ENCODE measurements at regions not wholly inside any gene's neighbourhood (a gene's known extent, or its start where the extent isn't known, plus 50 kb on each side); places are given as distances from the start of the nearest gene placed in this dataset.
"Not testable (repeated sequence)": the region's sequence is repeated elsewhere in the genome, so short reads cannot be mapped to it uniquely, and the experiment has no call there.

- ATAC-seq (replicated peaks) (no peak), DNase-seq (no peak)
- no peaks in the 10 kb centered on the region for H3K36me3 Mint-ChIP-seq (ENCODE audit: insufficient read depth)
- H3K9me3 Mint-ChIP-seq, result peaks cover 0 to 4% of the 10 kb centered on the region in 2 donors
- no peaks in the 10 kb centered on the region for H3K4me1 Mint-ChIP-seq (ENCODE audit: low read depth in 2 of 2)
- no peak overlapping the region for H3K4me3 Mint-ChIP-seq
- no peak overlapping the region for H3K27ac Mint-ChIP-seq
- H3K27me3 Mint-ChIP-seq, result no peaks in the 10 kb centered on the region
Observed at GRCh38 chr6:9085054-9085708, 649.8 kb upstream of the SLC35B3 start.

- Mint-ChIP-seq H3K27ac (no peak overlapping the region), H3K27me3 (no peaks in the 10 kb centered on the region), H3K4me3 (no peak overlapping the region), H3K36me3 (ENCODE audit: insufficient read depth) (no peaks in the 10 kb centered on the region), H3K9me3 (peaks cover 0 to 11% of the 10 kb centered on the region in 2 donors), H3K4me1 (ENCODE audit: low read depth in 2 of 2) (no peaks in the 10 kb centered on the region)
- ATAC-seq (replicated peaks) (no peak), DNase-seq (no peak)
Observed at GRCh38 chr6:9083108-9083507, 647.8 kb upstream of the SLC35B3 start.

- no peak for ATAC-seq (replicated peaks)
- Mint-ChIP-seq H3K4me3 (no peak overlapping the region), H3K4me1 (ENCODE audit: low read depth in 2 of 2) (no peaks in the 10 kb centered on the region), H3K9me3 (peaks cover 8 to 20% of the 10 kb centered on the region in 2 donors), H3K27ac (no peak overlapping the region), H3K27me3 (no peaks in the 10 kb centered on the region), H3K36me3 (ENCODE audit: insufficient read depth) (no peaks in the 10 kb centered on the region)
- no peak for DNase-seq
Observed at GRCh38 chr6:9066726-9067125, 631.4 kb upstream of the SLC35B3 start.

GRCh38 chr6:9064156-9064555, 628.8 kb upstream of the SLC35B3 start:
- DNase-seq (no peak), ATAC-seq (replicated peaks) (no peak)
- H3K36me3 Mint-ChIP-seq (ENCODE audit: insufficient read depth), result no peaks in the 10 kb centered on the region

GRCh38 chr6:9062596-9062995, 627.3 kb upstream of the SLC35B3 start:
- Mint-ChIP-seq H3K36me3 (ENCODE audit: insufficient read depth) (no peaks in the 10 kb centered on the region), H3K4me1 (ENCODE audit: low read depth in 2 of 2) (no peaks in the 10 kb centered on the region), H3K4me3 (no peak overlapping the region), H3K27ac (no peak overlapping the region), H3K9me3 (peaks cover 9 to 15% of the 10 kb centered on the region in 2 donors), H3K27me3 (no peaks in the 10 kb centered on the region)
- ATAC-seq (replicated peaks), result no peak
- DNase-seq, result no peak

More at GRCh38 chr6:9064156-9064555, 628.8 kb upstream of the SLC35B3 start:
- Mint-ChIP-seq H3K9me3 (peaks cover 8 to 15% of the 10 kb centered on the region in 2 donors), H3K27me3 (no peaks in the 10 kb centered on the region), H3K27ac (no peak overlapping the region), H3K4me3 (no peak overlapping the region), H3K4me1 (ENCODE audit: low read depth in 2 of 2) (no peaks in the 10 kb centered on the region)

DNA sequence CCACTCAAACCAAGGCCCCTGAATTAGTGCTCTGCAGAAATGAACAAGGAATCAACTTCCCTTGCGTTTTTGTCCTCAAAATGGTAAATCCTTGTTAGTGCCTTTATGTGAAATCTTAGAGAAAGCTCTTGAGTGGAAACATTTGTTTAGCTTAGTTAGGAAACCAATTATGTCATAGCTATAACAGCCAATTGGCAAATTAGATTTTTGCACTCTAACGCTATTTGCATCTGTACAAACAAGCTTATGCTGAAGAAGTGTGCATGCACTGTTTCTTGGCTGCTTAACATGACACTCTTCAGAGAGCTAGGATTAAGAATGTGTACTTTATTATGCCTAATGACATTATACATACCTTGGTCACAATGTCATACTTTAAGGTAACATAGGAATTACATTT, 622.6 kb upstream of the SLC35B3 start:
- Mint-ChIP-seq H3K4me3 (no peak overlapping the region), H3K36me3 (ENCODE audit: insufficient read depth) (no peaks in the 10 kb centered on the region), H3K9me3 (peaks cover 4 to 7% of the 10 kb centered on the region in 2 donors), H3K4me1 (ENCODE audit: low read depth in 2 of 2) (no peaks in the 10 kb centered on the region), H3K27ac (no peak overlapping the region), H3K27me3 (no peaks in the 10 kb centered on the region)
- ATAC-seq (replicated peaks) (no peak), DNase-seq (no peak)

- peaks cover 0 to 2% of the 10 kb centered on the region in 2 donors for H3K9me3 Mint-ChIP-seq
- H3K4me3 Mint-ChIP-seq, result no peak overlapping the region
- no peaks in the 10 kb centered on the region for H3K27me3 Mint-ChIP-seq
- H3K36me3 Mint-ChIP-seq (ENCODE audit: insufficient read depth), result no peaks in the 10 kb centered on the region
- H3K27ac Mint-ChIP-seq, result no peak overlapping the region
- no peak for DNase-seq
- no peak for ATAC-seq (replicated peaks)
- no peaks in the 10 kb centered on the region for H3K4me1 Mint-ChIP-seq (ENCODE audit: low read depth in 2 of 2)
Observed at GRCh38 chr6:9056556-9056955, 621.2 kb upstream of the SLC35B3 start.

DNA sequence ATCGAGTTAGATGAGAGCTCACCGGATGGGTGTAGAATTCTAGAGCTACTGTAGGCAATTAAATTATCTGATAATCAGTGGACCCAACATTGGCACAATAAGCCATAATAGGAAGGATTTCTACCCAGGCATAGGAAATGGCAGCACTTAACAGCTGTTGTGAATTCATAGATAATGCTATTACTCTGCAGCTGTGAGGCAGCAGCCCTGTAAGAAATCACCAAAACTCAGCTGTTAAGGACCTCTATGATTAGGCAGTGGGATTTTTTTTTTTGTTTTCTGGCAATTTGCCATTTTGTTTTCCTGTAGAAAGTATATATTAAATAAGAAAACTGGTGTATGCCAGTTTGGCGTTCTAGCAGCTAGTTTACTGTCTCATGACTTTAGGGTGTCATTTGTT, 609.1 kb upstream of the SLC35B3 start:
- Mint-ChIP-seq H3K27me3 (no peaks in the 10 kb centered on the region), H3K9me3 (peaks cover 8 to 15% of the 10 kb centered on the region in 2 donors), H3K4me3 (no peak overlapping the region), H3K4me1 (ENCODE audit: low read depth in 2 of 2) (no peaks in the 10 kb centered on the region), H3K36me3 (ENCODE audit: insufficient read depth) (no peaks in the 10 kb centered on the region), H3K27ac (no peak overlapping the region)
- ATAC-seq (replicated peaks), result no peak
- DNase-seq, result no peak

DNA sequence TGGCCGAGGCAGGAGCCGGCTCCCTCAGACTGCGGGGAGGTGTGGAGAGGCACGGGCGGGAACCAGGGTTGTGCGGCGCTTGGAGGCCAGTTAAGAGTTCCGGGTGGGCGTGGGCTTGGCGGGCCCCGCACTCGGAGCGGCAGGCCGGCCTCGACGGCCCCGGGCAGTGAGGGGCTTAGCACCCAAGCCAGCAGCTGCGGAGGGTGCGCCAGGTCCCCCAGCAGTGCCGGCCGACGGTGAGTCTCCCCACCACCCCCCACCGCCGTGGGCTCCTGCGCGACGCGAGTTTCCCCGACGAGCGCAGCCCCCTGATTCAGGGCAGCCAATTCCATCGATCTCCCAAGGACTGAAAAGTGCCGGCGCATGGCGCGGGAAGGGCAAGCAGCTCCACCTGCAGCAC, 605.4 kb upstream of the SLC35B3 start:
- no peak overlapping the region for H3K27ac Mint-ChIP-seq
- no peak overlapping the region for H3K4me3 Mint-ChIP-seq
- H3K9me3 Mint-ChIP-seq, result peaks cover 8 to 20% of the 10 kb centered on the region in 2 donors
- H3K4me1 Mint-ChIP-seq (ENCODE audit: low read depth in 2 of 2), result no peaks in the 10 kb centered on the region
- DNase-seq (no peak), ATAC-seq (replicated peaks) (no peak)
- no peaks in the 10 kb centered on the region for H3K27me3 Mint-ChIP-seq
- H3K36me3 Mint-ChIP-seq (ENCODE audit: insufficient read depth), result no peaks in the 10 kb centered on the region

GRCh38 chr6:9039258-9039657, 603.9 kb upstream of the SLC35B3 start:
- Mint-ChIP-seq H3K27me3 (no peaks in the 10 kb centered on the region), H3K4me1 (ENCODE audit: low read depth in 2 of 2) (no peaks in the 10 kb centered on the region), H3K4me3 (no peak overlapping the region), H3K9me3 (peaks cover 8 to 20% of the 10 kb centered on the region in 2 donors), H3K36me3 (ENCODE audit: insufficient read depth) (no peaks in the 10 kb centered on the region), H3K27ac (no peak overlapping the region)
- no peak for ATAC-seq (replicated peaks)
- DNase-seq, result no peak

GRCh38 chr6:9028086-9028485, 592.7 kb upstream of the SLC35B3 start:
- no peak for DNase-seq
- H3K27ac Mint-ChIP-seq, result no peak overlapping the region
- H3K4me3 Mint-ChIP-seq, result no peak overlapping the region
- ATAC-seq (replicated peaks), result no peak
- H3K4me1 Mint-ChIP-seq (ENCODE audit: low read depth in 2 of 2), result no peaks in the 10 kb centered on the region
- no peaks in the 10 kb centered on the region for H3K36me3 Mint-ChIP-seq (ENCODE audit: insufficient read depth)
- H3K27me3 Mint-ChIP-seq, result no peaks in the 10 kb centered on the region
- H3K9me3 Mint-ChIP-seq, result peaks cover 4 to 10% of the 10 kb centered on the region in 2 donors

DNA sequence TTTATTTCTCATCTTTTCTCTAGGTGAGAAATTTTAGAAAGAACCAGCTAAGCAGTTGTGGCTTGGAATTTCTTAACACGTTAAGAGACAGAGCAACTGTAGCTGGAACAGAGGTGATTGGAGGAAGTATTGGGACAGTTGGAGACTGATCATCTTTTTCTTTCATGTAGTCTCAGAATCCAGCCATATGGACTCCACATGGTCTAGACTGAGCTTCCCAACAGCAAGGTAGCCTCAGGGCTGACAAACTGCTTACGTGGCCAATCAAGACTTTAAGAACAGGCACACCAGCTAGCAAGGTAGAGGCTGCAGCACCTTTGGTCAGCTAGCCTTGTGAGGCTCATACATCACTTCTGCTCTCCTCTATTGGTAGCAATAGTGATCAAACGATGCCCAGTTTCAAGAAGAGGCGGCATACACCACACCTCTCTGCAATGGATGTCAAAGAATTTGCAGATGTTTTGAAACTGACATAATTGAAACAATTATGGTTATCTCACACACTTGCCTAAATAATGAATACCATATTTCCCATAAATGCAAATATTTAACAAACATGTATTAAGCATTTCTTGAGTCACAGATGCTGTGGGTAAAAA, 590.5 kb upstream of the SLC35B3 start:
- no peak for ATAC-seq (replicated peaks)
- no peaks in the 10 kb centered on the region for H3K27me3 Mint-ChIP-seq

DNA sequence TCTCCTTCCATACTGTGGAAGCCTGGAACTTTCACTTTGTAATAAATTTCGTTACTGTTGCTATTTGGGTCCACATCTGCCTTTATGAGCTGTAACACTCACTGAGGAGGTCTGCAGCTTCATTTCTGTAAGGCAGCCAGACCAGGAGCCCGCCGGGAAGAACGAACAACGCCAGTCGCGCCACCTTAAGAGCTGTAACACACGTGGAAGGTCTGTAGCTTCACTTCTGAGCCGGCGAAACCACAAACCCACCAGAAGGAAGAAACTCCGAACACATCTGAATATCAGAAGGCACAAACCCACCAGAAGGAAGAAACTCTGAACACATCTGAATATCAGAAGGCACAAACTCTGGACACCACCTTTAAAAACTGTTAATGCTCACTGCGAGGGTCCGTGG, 589.9 kb upstream of the SLC35B3 start:
- Mint-ChIP-seq H3K4me1 (ENCODE audit: low read depth in 2 of 2) (no peaks in the 10 kb centered on the region), H3K36me3 (ENCODE audit: insufficient read depth) (no peaks in the 10 kb centered on the region), H3K4me3 (no peak overlapping the region), H3K27ac (no peak overlapping the region), H3K27me3 (no peaks in the 10 kb centered on the region), H3K9me3 (peaks cover 3 to 10% of the 10 kb centered on the region in 2 donors)
- DNase-seq, result no peak
- no peak for ATAC-seq (replicated peaks)

More for the DNA sequence above, 590.5 kb upstream of the SLC35B3 start:
- no peak for DNase-seq
- no peak overlapping the region for H3K27ac Mint-ChIP-seq
- no peaks in the 10 kb centered on the region for H3K4me1 Mint-ChIP-seq (ENCODE audit: low read depth in 2 of 2)
- peaks cover 3 to 10% of the 10 kb centered on the region in 2 donors for H3K9me3 Mint-ChIP-seq
- H3K4me3 Mint-ChIP-seq, result no peak overlapping the region
- H3K36me3 Mint-ChIP-seq (ENCODE audit: insufficient read depth), result no peaks in the 10 kb centered on the region

DNA sequence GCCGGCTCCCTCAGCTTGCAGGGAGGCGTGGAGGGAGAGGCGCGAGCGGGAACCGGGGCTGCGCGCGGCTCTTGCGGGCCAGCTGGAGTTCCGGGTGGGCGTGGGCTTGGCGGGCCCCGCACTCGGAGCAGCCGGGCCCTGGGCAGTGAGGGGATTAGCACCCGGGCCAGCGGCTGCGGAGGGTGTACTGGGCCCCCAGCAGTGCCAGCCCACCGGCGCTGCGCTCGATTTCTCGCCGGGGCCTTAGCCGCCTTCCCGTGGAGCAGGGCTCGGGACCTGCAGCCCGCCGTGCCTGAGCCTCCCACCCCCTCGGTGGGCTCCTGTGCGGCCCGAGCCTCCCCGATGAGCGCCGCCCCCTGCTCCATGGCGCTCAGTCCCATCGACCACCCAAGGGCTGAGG, 588.9 kb upstream of the SLC35B3 start:
- H3K9me3 Mint-ChIP-seq, result peaks cover 1 to 10% of the 10 kb centered on the region in 2 donors

More for the DNA sequence above, 588.9 kb upstream of the SLC35B3 start:
- H3K36me3 Mint-ChIP-seq (ENCODE audit: insufficient read depth); DNase-seq; H3K4me3 Mint-ChIP-seq; H3K27ac Mint-ChIP-seq; H3K27me3 Mint-ChIP-seq; ATAC-seq (replicated peaks); H3K4me1 Mint-ChIP-seq (ENCODE audit: low read depth in 2 of 2): not testable (repeated sequence)

Data from effector memory CD8-positive, alpha-beta T cell (primary cell).